ENCODE measurements at regions not wholly inside any gene's neighbourhood (a gene's known extent, or its start where the extent isn't known, plus 50 kb on each side); places are given as distances from the start of the nearest gene placed in this dataset.

DNA sequence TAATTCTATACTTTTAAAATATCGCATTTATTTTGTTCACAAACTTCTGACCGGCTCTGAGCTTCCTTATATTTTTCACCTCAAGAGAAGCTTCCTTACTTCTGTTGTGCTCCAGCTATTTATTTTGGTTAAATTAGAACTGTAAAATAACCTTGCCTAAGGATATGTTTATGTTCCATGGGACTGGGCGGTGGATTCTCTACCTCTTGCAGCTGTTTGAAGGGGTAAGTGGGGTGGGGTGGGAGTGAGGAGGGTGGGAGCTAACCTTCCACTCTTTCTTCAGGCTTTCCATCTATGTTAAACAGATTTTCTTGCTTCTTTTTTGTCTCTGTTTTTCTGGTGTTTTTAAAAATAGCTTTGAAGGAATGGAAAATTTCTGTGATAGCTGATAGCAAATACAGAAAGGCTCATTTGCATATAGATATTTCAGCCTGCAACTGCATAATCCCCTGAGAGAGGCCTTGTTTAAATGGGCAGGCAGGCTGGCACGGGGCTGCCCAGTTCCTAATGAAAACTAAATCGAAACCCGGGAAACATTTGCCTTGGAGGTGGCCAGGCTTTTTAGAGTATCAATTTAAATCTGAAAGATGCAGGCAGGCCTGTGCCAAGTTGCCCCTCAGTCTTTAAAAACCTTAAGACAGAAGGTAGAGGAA lies 122.1 kb upstream of the DMAC1 start:
- DNase-seq (no peak), ATAC-seq (no peak)
- POLR2A ChIA-PET: no interaction called here
- Mint-ChIP-seq H3K27ac (no peak overlapping the region), H3K27me3 (ENCODE audit: low read depth) (no peaks in the 10 kb centered on the region), H3K4me1 (ENCODE audit: low read depth) (no peaks in the 10 kb centered on the region), H3K36me3 (ENCODE audit: low read depth) (no peaks in the 10 kb centered on the region), H3K4me3 (no peak overlapping the region), H3K9me3 (ENCODE audit: insufficient read depth) (peaks cover 7% of the 10 kb centered on the region)
- CTCF ChIA-PET: no interaction called here

DNA sequence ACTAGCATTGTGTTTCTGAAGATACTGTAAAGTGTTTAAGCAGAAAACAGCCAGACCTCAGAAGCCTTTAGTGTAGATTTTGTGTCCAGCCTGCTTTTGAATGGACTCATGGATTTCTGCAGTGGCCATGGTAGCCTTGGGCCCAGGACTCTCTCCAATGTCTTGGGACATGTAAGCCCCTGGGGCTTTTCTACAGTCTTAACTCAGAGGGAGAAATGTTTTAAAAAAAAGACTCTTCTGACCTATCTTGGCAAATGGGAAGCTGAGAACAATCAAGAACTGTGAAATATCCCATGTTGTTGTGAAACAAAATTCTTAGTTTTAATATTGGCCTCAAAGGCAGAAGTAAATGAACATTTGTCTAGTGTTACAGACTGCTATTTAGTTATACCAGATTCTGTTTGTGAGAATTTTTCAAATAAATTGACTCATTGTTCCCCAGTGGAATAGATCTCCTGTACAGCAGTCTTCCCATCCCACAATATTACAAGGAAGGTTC lies 112.5 kb upstream of the DMAC1 start:
- Mint-ChIP-seq H3K27me3 (ENCODE audit: low read depth) (no peaks in the 10 kb centered on the region), H3K4me1 (ENCODE audit: low read depth) (peaks cover 3% of the 10 kb centered on the region), H3K4me3 (no peak overlapping the region), H3K27ac (no peak overlapping the region), H3K36me3 (ENCODE audit: low read depth) (no peaks in the 10 kb centered on the region), H3K9me3 (ENCODE audit: insufficient read depth) (no peaks in the 10 kb centered on the region)
- ATAC-seq (no peak), DNase-seq (no peak)
- CTCF ChIA-PET: no interaction called here
- POLR2A ChIA-PET: no interaction called here

GRCh38 chr9:7910426-7911020 lies 110.9 kb upstream of the DMAC1 start:
- Mint-ChIP-seq H3K4me1 (ENCODE audit: low read depth) (peaks cover 3% of the 10 kb centered on the region), H3K9me3 (ENCODE audit: insufficient read depth) (no peaks in the 10 kb centered on the region), H3K27me3 (ENCODE audit: low read depth) (no peaks in the 10 kb centered on the region), H3K4me3 (no peak overlapping the region), H3K36me3 (ENCODE audit: low read depth) (no peaks in the 10 kb centered on the region), H3K27ac (peak overlapping the region; percentile 7)
- ChIA-PET POLR2A (no interaction called here), CTCF (no interaction called here)
- DNase-seq: no peak
- no peak for ATAC-seq

DNA sequence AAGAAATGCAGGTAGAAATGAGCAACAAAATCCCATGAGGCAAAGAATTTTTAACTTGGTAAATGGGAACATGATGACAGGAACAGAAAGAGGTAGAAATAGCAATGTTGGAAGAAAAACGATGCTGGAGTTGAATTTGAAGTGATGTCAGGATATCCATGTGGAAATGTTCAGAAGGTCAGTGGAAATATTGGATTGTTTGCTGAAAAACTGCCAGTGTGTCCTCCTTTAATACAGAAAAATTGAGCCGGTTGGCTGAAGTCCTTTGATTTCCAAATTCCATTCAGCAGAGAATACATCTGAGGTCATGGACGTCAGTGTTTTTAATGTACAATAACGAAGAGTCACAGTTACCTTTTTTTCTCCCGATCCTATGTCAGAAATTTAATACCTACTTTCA lies 110.0 kb upstream of the DMAC1 start:
- POLR2A ChIA-PET: no interaction called here
- DNase-seq: no peak
- H3K9me3 Mint-ChIP-seq (ENCODE audit: insufficient read depth): no peaks in the 10 kb centered on the region
- no peak overlapping the region for H3K4me3 Mint-ChIP-seq
- H3K36me3 Mint-ChIP-seq (ENCODE audit: low read depth): no peaks in the 10 kb centered on the region
- H3K27me3 Mint-ChIP-seq (ENCODE audit: low read depth): no peaks in the 10 kb centered on the region
- H3K27ac Mint-ChIP-seq: no peak overlapping the region
- ATAC-seq: no peak
- CTCF ChIA-PET: no interaction called here
- H3K4me1 Mint-ChIP-seq (ENCODE audit: low read depth): peaks cover 3% of the 10 kb centered on the region

GRCh38 chr9:7907551-7908337 lies 108.2 kb upstream of the DMAC1 start:
- Mint-ChIP-seq H3K4me1 (ENCODE audit: low read depth) (peaks cover 3% of the 10 kb centered on the region), H3K9me3 (ENCODE audit: insufficient read depth) (no peaks in the 10 kb centered on the region), H3K27ac (no peak overlapping the region), H3K27me3 (ENCODE audit: low read depth) (no peaks in the 10 kb centered on the region), H3K36me3 (ENCODE audit: low read depth) (no peaks in the 10 kb centered on the region), H3K4me3 (no peak overlapping the region)
- ChIA-PET CTCF (no interaction called here), POLR2A (no interaction called here)
- DNase-seq: no peak
- ATAC-seq: no peak

DNA sequence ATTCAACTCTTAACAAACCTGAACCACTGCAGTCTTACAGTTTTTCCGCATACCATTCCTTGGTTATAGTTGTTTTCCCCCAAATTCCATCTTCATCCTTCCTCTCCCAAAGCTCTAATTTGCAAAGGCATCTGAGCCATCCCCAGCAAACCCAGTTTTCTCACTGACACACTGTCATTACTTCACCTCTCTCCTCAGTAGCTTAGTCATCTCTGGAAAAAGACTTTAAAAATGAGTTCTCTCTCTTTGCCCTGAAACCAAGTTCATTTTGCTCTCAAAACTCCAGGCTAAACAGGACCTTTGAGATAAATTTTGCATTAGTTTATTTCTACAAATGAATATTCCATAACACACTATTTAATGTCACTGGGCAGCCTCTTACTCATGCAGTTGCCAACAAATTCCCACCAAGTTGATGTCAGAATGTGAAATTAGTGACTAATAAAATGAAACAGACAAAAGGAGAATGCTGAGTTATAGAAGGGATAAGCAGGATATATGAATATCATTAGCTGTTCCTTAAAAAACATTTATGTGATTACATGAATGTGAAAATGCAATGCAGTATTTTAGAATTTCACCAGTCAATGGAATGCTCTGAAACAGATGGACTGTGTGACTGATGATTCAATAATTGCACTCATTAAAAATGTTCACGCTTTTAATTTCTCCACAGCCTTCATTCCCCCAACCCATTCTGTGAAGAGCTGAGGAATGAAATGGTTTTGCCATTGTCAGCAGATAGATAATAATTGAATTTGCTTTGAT lies 107.4 kb upstream of the DMAC1 start:
- no peaks in the 10 kb centered on the region for H3K9me3 Mint-ChIP-seq (ENCODE audit: insufficient read depth)
- CTCF ChIA-PET: no interaction called here
- no peak overlapping the region for H3K4me3 Mint-ChIP-seq
- H3K4me1 Mint-ChIP-seq (ENCODE audit: low read depth): peaks cover 3% of the 10 kb centered on the region
- POLR2A ChIA-PET: no interaction called here
- no peak overlapping the region for H3K27ac Mint-ChIP-seq
- ATAC-seq (no peak), DNase-seq (no peak)
- H3K27me3 Mint-ChIP-seq (ENCODE audit: low read depth): no peaks in the 10 kb centered on the region
- no peaks in the 10 kb centered on the region for H3K36me3 Mint-ChIP-seq (ENCODE audit: low read depth)

GRCh38 chr9:7901621-7902020 lies 102.0 kb upstream of the DMAC1 start:
- no peak overlapping the region for H3K27ac Mint-ChIP-seq
- H3K36me3 Mint-ChIP-seq (ENCODE audit: low read depth): no peaks in the 10 kb centered on the region
- no peak for ATAC-seq
- H3K9me3 Mint-ChIP-seq (ENCODE audit: insufficient read depth): no peaks in the 10 kb centered on the region
- CTCF ChIA-PET: no interaction called here
- H3K4me1 Mint-ChIP-seq (ENCODE audit: low read depth): no peaks in the 10 kb centered on the region
- DNase-seq: no peak
- POLR2A ChIA-PET: no interaction called here
- H3K4me3 Mint-ChIP-seq: no peak overlapping the region
- H3K27me3 Mint-ChIP-seq (ENCODE audit: low read depth): no peaks in the 10 kb centered on the region

GRCh38 chr9:7900541-7900940 lies 101.0 kb upstream of the DMAC1 start:
- CTCF ChIA-PET: no interaction called here
- DNase-seq (no peak), ATAC-seq (no peak)
- no peak overlapping the region for H3K27ac Mint-ChIP-seq
- no peaks in the 10 kb centered on the region for H3K36me3 Mint-ChIP-seq (ENCODE audit: low read depth)
- H3K27me3 Mint-ChIP-seq (ENCODE audit: low read depth): no peaks in the 10 kb centered on the region
- POLR2A ChIA-PET: no interaction called here
- H3K4me1 Mint-ChIP-seq (ENCODE audit: low read depth): no peaks in the 10 kb centered on the region
- no peaks in the 10 kb centered on the region for H3K9me3 Mint-ChIP-seq (ENCODE audit: insufficient read depth)
- no peak overlapping the region for H3K4me3 Mint-ChIP-seq

- ChIA-PET POLR2A (no interaction called here), CTCF (no interaction called here)
- no peaks in the 10 kb centered on the region for H3K36me3 Mint-ChIP-seq (ENCODE audit: low read depth)
- H3K27ac Mint-ChIP-seq: no peak overlapping the region
- ATAC-seq: no peak
- no peaks in the 10 kb centered on the region for H3K27me3 Mint-ChIP-seq (ENCODE audit: low read depth)
- no peaks in the 10 kb centered on the region for H3K9me3 Mint-ChIP-seq (ENCODE audit: insufficient read depth)
- H3K4me3 Mint-ChIP-seq: no peak overlapping the region
- no peak for DNase-seq
- H3K4me1 Mint-ChIP-seq (ENCODE audit: low read depth): no peaks in the 10 kb centered on the region
These were observed 100.2 kb upstream of the DMAC1 start for GRCh38 chr9:7899753-7900152.

- POLR2A ChIA-PET: no interaction called here
- CTCF ChIA-PET: no interaction called here
These were observed 94.7 kb upstream of the DMAC1 start for GRCh38 chr9:7894231-7894630.

DNA sequence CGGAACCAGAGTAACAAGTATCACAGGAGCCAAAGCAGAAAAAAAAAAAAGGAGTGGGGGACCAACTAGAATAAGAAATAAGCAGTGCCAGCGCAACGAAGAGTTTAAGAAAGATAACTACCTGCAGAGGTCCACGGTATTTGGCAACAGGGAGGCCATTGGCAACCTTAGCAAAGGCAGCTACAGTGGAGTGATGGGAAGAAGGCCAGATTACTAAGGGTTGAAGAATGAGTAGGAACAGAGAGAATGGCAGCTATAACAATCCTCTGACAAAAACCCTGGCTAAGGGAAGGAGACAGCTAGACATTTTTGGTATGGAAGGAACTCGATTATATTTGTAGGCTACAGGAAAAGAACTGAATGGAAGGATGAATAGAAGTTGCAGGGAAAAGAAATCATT lies 93.4 kb upstream of the DMAC1 start:
- no peaks in the 10 kb centered on the region for H3K27me3 Mint-ChIP-seq (ENCODE audit: low read depth)
- no peak overlapping the region for H3K4me3 Mint-ChIP-seq

More at GRCh38 chr9:7894231-7894630, 94.7 kb upstream of the DMAC1 start:
- no peaks in the 10 kb centered on the region for H3K27me3 Mint-ChIP-seq (ENCODE audit: low read depth)
- no peak for DNase-seq
- ATAC-seq: no peak
- no peaks in the 10 kb centered on the region for H3K4me1 Mint-ChIP-seq (ENCODE audit: low read depth)
- no peaks in the 10 kb centered on the region for H3K9me3 Mint-ChIP-seq (ENCODE audit: insufficient read depth)
- no peaks in the 10 kb centered on the region for H3K36me3 Mint-ChIP-seq (ENCODE audit: low read depth)
- H3K4me3 Mint-ChIP-seq: no peak overlapping the region
- no peak overlapping the region for H3K27ac Mint-ChIP-seq

More for the DNA sequence above, 93.4 kb upstream of the DMAC1 start:
- Mint-ChIP-seq H3K9me3 (ENCODE audit: insufficient read depth) (no peaks in the 10 kb centered on the region), H3K36me3 (ENCODE audit: low read depth) (no peaks in the 10 kb centered on the region), H3K4me1 (ENCODE audit: low read depth) (no peaks in the 10 kb centered on the region), H3K27ac (no peak overlapping the region)
- ChIA-PET POLR2A (interaction anchor here (0.6 kb wide), 1 partner anchor 13 kb away, joined by 3 read pairs; no protein-coding TSS in a partner anchor), CTCF (interaction anchor here (1.3 kb wide), 1 partner anchor 9 kb away, joined by 3 read pairs; no protein-coding TSS in a partner anchor)
- DNase-seq (no peak), ATAC-seq (no peak)

Measured in activated CD8-positive, alpha-beta T cell treated with anti-CD3 and anti-CD28 coated beads, Interleukin-2, amount 10 ng/mL, durations not matched to agents 7 days and 5 days (primary cell).